GM23338 (cell line): ENCODE measurements at regions not wholly inside any gene's neighbourhood (a gene's known extent, or its start where the extent isn't known, plus 50 kb on each side); places are given as distances from the start of the nearest gene placed in this dataset.
A peak's percentile ranks its signal among the peaks of the same experiment; 100 is the strongest.

ENCODE experiments used
- ATAC-seq: fragments of 200-7000 bp; cut with Tn5 transposase; 3 replicates; pipeline ENCODE4 v1.9.1; 2020
- DNase-seq: peaks from one replicate; pipeline ENCODE4 v3.0.0-alpha.2; 2015; ENCODE audit warnings: low spot score
- H2AFZ ChIP-seq: fragments of 200-600 bp; sonication (generic); 2 replicates; pipeline ENCODE4 v1.8.0; 2016; ENCODE audit warnings: antibody characterized with exemption, mild to moderate bottlenecking, moderate library complexity
- H3F3A ChIP-seq: fragments of 200-600 bp; sonication (generic); replicated peaks from 2 replicates; pipeline ENCODE4 v1.8.0; 2017; ENCODE audit warnings: antibody characterized with exemption, mixed run types, low read depth
- H3K27ac ChIP-seq: fragments of 200-600 bp; sonication (generic); 2 replicates; pipeline ENCODE4 v1.6.1; 2016; ENCODE audit warnings: low read depth
- H3K27me3 ChIP-seq: fragments of 200-600 bp; sonication (generic); 2 replicates; pipeline ENCODE4 v1.8.0; 2016; ENCODE audit warnings: mild to moderate bottlenecking, mixed run types, moderate library complexity; ENCODE audit not compliant: insufficient read depth
- H3K36me3 ChIP-seq: fragments of 200-600 bp; sonication (generic); 2 replicates; pipeline ENCODE4 v1.8.0; 2016; ENCODE audit warnings: mild to moderate bottlenecking; ENCODE audit not compliant: insufficient read depth
- H3K4me1 ChIP-seq: fragments of 200-600 bp; sonication (generic); 2 replicates; pipeline ENCODE4 v1.8.0; 2016; ENCODE audit warnings: mild to moderate bottlenecking, moderate library complexity; ENCODE audit not compliant: insufficient read depth
- H3K4me2 ChIP-seq: fragments of 200-600 bp; sonication (generic); 2 replicates; pipeline ENCODE4 v1.7.1; 2017; ENCODE audit warnings: mixed run types
- H3K4me3 ChIP-seq: fragments of 200-600 bp; sonication (generic); 2 replicates; pipeline ENCODE4 v1.6.1; 2016; ENCODE audit warnings: mixed run types
- H3K79me2 ChIP-seq: fragments of 200-600 bp; sonication (generic); replicated peaks from 2 replicates; pipeline ENCODE4 v1.8.0; 2017; ENCODE audit warnings: mild to moderate bottlenecking; ENCODE audit not compliant: insufficient read depth
- H3K9me2 ChIP-seq: fragments of 200-600 bp; sonication (generic); 2 replicates; pipeline ENCODE4 v1.8.0; 2017; ENCODE audit not compliant: insufficient read depth
- H4K20me1 ChIP-seq: fragments of 200-600 bp; sonication (generic); replicated peaks from 2 replicates; pipeline ENCODE4 v1.8.0; 2017; ENCODE audit warnings: mild to moderate bottlenecking; ENCODE audit not compliant: insufficient read depth
- H3K27ac Mint-ChIP-seq: 2 replicates; pipeline ENCODE4 v1.8.0; 2020; ENCODE audit warnings: inconsistent platforms, mild to moderate bottlenecking, moderate library complexity, mixed read lengths
- H3K27me3 Mint-ChIP-seq: 3 replicates; pipeline ENCODE4 v1.8.0; 2022; ENCODE audit warnings: low read depth, mild to moderate bottlenecking, moderate library complexity, mixed read lengths, inconsistent platforms; ENCODE audit not compliant: insufficient read depth, poor library complexity
- H3K36me3 Mint-ChIP-seq: 3 replicates; pipeline ENCODE4 v1.8.0; 2021; ENCODE audit warnings: low read depth, mild to moderate bottlenecking, inconsistent platforms, moderate library complexity, mixed read lengths
- H3K4me1 Mint-ChIP-seq: 3 replicates; pipeline ENCODE4 v1.8.0; 2020; ENCODE audit warnings: mild to moderate bottlenecking, inconsistent platforms, mixed read lengths
- H3K4me3 Mint-ChIP-seq: 3 replicates; pipeline ENCODE4 v1.8.0; 2021; ENCODE audit warnings: moderate library complexity, mild to moderate bottlenecking, inconsistent platforms, mixed read lengths
- H3K9me3 Mint-ChIP-seq: 3 replicates; pipeline ENCODE4 v1.8.0; 2020; ENCODE audit warnings: moderate library complexity, mild to moderate bottlenecking, inconsistent platforms, mixed read lengths
- CREB1 ChIP-seq: fragments of 250-450 bp; sonication (Bioruptor Pico); IDR thresholded peaks from 2 replicates; pipeline ENCODE4 v1.5.0; 2020; ENCODE audit warnings: low read depth, mild to moderate bottlenecking, moderate library complexity
- CTCF ChIP-seq, 2 experiments: fragments of 200-600 bp in 1 of 2; sonication (generic) in 1 of 2; conservative IDR thresholded peaks; 2 replicates each; pipeline versions ENCODE4 v1.5.1 to v1.6.1; 2016 to 2017; ENCODE audit warnings: antibody characterized with exemption in 2 of 2, low read depth in 2 of 2, mild to moderate bottlenecking in 2 of 2, moderate library complexity in 1 of 2
- ETS1 ChIP-seq: IDR thresholded peaks from 2 replicates; pipeline ENCODE4 v1.6.1; 2016; ENCODE audit warnings: antibody characterized with exemption
- EZH2 ChIP-seq: fragments of 200-600 bp; sonication (generic); IDR thresholded peaks from one replicate; pipeline ENCODE4 v1.8.0; 2017; ENCODE audit warnings: antibody characterized with exemption, mild to moderate bottlenecking, low read depth; ENCODE audit not compliant: unreplicated experiment
- EZH2phosphoT487 ChIP-seq: fragments of 200-600 bp; sonication (generic); IDR thresholded peaks from one replicate; pipeline ENCODE4 v1.8.1; 2018; ENCODE audit warnings: antibody characterized with exemption; ENCODE audit not compliant: unreplicated experiment
- JUNB ChIP-seq: IDR thresholded peaks from one replicate; pipeline ENCODE4 v1.6.1; 2016; ENCODE audit warnings: antibody characterized with exemption; ENCODE audit not compliant: unreplicated experiment
- NANOG ChIP-seq: IDR thresholded peaks from 2 replicates; pipeline ENCODE4 v1.6.1; 2016; ENCODE audit warnings: antibody characterized with exemption, borderline replicate concordance
- POLR2AphosphoS5 ChIP-seq: IDR thresholded peaks from 2 replicates; pipeline ENCODE4 v1.6.1; 2016; ENCODE audit warnings: antibody characterized with exemption, low read depth
- REST ChIP-seq: IDR thresholded peaks from one replicate; pipeline ENCODE4 v1.6.1; 2018; ENCODE audit warnings: antibody characterized with exemption; ENCODE audit not compliant: unreplicated experiment
- STAT1 ChIP-seq: IDR thresholded peaks from one replicate; pipeline ENCODE4 v1.6.1; 2016; ENCODE audit warnings: antibody characterized with exemption; ENCODE audit not compliant: unreplicated experiment
- ZNF114 ChIP-seq: fragments of 250-450 bp; sonication (Bioruptor Pico); IDR thresholded peaks from 2 replicates; pipeline ENCODE4 v1.5.0; 2020; ENCODE audit warnings: mild to moderate bottlenecking, moderate library complexity
- ZNF331 ChIP-seq: fragments of 250-450 bp; sonication (Bioruptor Pico); IDR thresholded peaks from 2 replicates; pipeline ENCODE4 v1.5.0; 2020; ENCODE audit warnings: low read depth, mild to moderate bottlenecking, moderate library complexity
- ZNF462 ChIP-seq: fragments of 250-450 bp; sonication (Bioruptor Pico); IDR thresholded peaks from 2 replicates; pipeline ENCODE4 v1.5.0; 2020; ENCODE audit warnings: mild to moderate bottlenecking, moderate library complexity

- H3K4me3 Mint-ChIP-seq = no peak overlapping the region
- no peaks in the 10 kb centered on the region for H3K9me2 ChIP-seq
- no peak for ATAC-seq
- H3K4me1 ChIP-seq = no peaks in the 10 kb centered on the region
- no peak for DNase-seq
- H3K4me3 ChIP-seq = no peak overlapping the region
- H3F3A ChIP-seq = no peaks in the 10 kb centered on the region
- peaks cover 10% of the 10 kb centered on the region; the same call in 2 of the 3 replicates for H3K4me1 Mint-ChIP-seq
- no peaks in the 10 kb centered on the region for H3K79me2 ChIP-seq
- peaks cover 4% of the 10 kb centered on the region for H3K27me3 Mint-ChIP-seq
- no peaks in the 10 kb centered on the region for H4K20me1 ChIP-seq
- no peaks in the 10 kb centered on the region for H3K36me3 Mint-ChIP-seq
- no peak overlapping the region for H3K27ac Mint-ChIP-seq
- no peak overlapping the region for H3K27ac ChIP-seq
- H3K4me2 ChIP-seq = no peak overlapping the region
- H2AFZ ChIP-seq = peak overlapping the region; percentile 14; the same call in 1 of the 2 replicates
- no peaks in the 10 kb centered on the region for H3K36me3 ChIP-seq
- no peaks in the 10 kb centered on the region for H3K9me3 Mint-ChIP-seq
- no peaks in the 10 kb centered on the region for H3K27me3 ChIP-seq
- TF ChIP-seq ZNF462 (CRISPR knock-in tag) = no peak
- no peak for TF ChIP-seq CTCF (conservative IDR thresholded peaks at IDR 0.05; ENCODE audit: low read depth in 2 of 2)
- TF ChIP-seq POLR2AphosphoS5 = no peak
- no peak for TF ChIP-seq ZNF331 (CRISPR knock-in tag)
- TF ChIP-seq ETS1 = no peak
- TF ChIP-seq STAT1 = no peak
- TF ChIP-seq EZH2phosphoT487 = no peak
- TF ChIP-seq REST = no peak
- no peak for TF ChIP-seq CREB1 (CRISPR knock-in tag)
- TF ChIP-seq NANOG = no peak
- TF ChIP-seq JUNB = no peak
- no peak for TF ChIP-seq EZH2
- TF ChIP-seq ZNF114 (CRISPR knock-in tag) = no peak
Observed at GRCh38 chr5:57036761-57037160, 84.8 kb upstream of the MIER3 start.
